Stimulated activated CD8-positive, alpha-beta memory T cell treated with anti-CD3 and anti-CD28 coated beads, Interleukin-7, amount 100 ng/mL, for 4 hours (primary cell): ENCODE measurements at regions not wholly inside any gene's neighbourhood (a gene's known extent, or its start where the extent isn't known, plus 50 kb on each side); places are given as distances from the start of the nearest gene placed in this dataset.

ENCODE experiments used
- DNase-seq, 2 donors: peaks; one replicate each; pipeline ENCODE4 v3.0.0-alpha.2; 2020; ENCODE audit warnings: low read depth in 2 of 2

DNA sequence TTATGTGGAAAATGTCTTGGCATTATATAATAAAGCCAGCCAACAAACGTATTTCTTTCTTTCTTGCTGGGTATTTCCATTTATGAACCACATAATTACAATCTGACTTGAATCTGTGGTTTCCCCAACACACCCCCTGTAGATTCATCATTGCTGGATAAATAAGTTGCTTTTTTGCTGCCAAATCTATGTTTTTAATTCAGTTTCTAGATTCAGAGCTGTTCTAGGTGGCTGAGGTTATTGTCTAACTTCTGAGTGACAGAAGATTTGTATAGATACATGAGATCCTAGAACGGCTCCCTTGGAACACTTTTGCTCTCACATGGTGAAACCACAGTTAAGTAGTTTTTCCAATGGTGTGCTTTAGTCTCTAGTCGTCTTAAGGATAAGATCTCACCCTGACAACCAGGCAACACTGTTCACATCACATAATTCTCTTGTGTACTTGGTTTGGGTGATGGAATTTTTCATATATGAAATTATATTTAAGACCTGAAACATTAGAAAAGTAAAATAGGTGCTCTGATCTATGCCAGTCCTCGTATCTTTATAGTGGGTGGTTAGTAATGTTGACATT lies 239.1 kb downstream of the KLF12 start:
- no peak for DNase-seq

GRCh38 chr13:73893833-73894232 lies 240.4 kb downstream of the KLF12 start:
- DNase-seq, result no peak

GRCh38 chr13:73891805-73892204 lies 242.4 kb downstream of the KLF12 start:
- DNase-seq, result no peak

- no peak for DNase-seq
These were observed 251.0 kb downstream of the KLF12 start for GRCh38 chr13:73883162-73883561.

DNA sequence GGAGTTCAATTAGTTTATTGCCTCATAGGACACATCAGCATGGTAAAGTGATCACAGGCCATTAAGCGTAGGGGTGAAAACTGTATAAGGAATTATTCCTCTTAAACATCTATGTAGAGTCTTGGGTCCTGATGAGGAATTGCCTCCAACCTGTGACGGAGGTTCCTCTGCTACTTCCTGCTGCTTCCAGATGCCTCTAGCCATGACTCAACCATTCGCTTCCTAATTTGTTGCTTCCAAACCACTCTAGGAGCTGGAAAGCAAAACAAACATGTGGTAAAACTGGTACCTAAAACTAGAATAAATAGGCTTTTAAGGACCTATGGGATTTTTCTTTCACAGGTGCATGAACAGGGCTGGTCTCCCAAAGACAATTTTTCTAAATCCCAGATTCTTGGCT lies 253.8 kb downstream of the KLF12 start:
- no peak for DNase-seq

- no peak for DNase-seq
These were observed 254.7 kb downstream of the KLF12 start for GRCh38 chr13:73879346-73880015.

DNA sequence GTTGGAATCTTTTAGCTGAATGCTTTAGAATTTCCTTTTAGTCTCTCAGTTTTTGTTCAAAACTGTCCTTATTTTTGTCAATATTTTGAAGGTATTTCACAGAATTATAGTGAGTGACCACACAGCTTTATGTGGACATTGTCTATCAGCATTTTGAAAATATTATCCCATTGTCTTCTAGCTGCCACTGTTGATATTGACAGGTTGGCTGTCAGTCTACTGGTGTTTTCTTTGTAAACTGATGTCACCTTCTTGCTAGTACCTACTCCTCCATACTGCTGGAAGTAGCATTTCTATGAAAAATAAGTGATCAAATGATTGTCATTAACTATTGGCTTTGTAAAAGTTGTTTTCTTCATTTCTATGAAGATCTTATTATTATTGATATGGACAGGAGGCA lies 256.8 kb downstream of the KLF12 start:
- DNase-seq, result no peak

- DNase-seq, result no peak
These were observed 257.9 kb downstream of the KLF12 start for GRCh38 chr13:73876323-73876722.

DNA sequence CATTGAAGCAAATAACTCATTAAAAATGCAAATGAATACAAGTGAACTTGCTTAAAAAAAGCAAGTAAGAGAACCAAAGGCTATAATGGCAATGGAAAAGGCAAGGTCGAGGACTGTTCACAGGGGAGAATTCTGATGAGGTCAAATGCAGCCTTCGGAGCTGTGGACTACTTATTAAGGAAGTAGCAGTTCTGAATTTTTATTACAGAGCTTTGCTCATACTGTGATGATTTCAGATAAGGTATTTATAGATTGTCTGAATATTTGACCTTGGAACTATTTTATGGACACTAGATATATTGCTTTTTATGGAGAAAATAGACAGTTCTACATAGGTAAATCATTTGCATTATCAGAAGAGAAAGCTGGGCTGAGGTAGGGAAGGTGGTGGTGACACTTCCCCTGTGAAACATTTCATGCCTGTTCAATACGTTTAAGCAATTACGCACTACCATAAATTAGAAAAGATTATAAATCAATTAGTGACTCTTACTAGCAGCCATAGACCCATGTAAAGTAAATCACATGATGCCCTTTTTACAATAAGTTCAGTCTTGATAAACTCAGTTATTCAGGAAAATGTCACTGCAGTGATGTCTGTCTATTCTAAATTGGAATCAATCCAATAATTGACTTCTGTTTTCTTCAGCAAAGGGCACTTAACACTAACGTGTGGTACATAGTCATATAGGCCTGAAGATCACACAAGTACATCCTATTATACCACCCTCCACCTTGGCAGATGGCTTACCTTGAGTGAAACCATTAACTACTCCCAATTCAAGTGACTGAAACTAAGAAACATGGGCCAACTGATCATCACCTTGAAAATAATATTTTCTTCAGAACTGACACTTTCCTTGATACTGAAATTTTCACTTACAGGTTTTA lies 260.0 kb downstream of the KLF12 start:
- no peak for DNase-seq

DNA sequence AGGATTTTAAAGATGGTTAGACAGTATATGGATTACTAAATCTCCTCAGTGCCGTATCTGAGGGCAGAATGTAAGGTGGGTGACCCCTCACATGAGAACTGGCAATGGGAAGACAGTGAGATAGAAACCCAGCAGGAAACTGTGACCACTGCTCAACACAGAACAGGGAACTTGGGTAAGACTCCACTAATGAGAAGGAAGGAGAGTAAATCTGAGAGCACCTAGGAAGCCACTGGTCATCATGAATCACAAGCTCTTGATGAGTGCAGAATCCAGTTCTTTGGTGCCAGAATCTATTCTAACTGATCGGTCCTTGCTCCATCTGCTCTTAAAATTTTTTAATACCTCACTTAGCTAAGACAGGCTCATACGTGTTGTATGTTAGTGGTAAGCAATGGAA lies 261.8 kb downstream of the KLF12 start:
- no peak for DNase-seq

DNA sequence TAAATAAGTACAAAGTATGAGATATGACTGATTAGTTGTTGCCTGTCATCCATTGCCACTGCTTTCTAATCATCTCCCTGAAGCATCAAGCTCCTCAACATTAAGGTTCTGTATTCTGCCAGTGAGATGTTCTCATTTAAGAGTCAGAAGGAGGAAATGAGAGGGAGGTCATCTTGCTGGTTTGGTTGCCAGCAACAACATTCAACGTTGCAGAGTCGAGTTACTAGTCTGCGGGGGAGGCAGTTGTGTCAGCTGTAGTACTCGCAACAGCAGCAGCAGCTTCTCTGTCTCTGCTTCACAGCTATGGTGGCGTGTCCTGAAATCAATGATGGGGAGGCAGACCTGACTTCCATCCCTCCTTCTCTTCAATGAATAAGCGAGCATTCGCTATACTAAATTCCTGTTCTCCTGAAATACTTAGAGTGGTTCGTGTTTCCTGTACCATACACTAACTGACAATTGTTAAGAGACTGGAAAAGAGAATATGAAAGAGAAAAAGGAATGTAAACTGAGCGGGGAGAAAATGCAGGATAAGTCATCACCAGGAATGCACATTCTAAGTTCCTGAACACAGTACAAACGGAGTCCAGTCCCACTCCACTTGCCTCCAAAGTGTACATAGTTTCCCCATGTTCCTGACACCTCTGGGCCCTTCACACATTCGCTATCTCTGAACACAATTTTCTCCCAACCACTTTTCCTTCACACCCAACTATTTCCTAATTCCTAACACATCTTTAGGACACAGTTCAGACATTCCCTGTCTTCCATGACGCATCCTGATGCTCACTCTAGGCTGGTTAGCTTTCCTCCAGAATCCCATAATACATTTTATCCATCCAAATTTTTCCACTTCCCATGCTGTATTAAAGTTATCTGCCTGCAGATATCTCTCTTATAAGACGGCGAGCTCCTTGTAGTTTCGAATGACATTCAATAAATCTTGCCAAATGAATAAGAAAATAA lies 263.0 kb downstream of the KLF12 start:
- no peak for DNase-seq

DNA sequence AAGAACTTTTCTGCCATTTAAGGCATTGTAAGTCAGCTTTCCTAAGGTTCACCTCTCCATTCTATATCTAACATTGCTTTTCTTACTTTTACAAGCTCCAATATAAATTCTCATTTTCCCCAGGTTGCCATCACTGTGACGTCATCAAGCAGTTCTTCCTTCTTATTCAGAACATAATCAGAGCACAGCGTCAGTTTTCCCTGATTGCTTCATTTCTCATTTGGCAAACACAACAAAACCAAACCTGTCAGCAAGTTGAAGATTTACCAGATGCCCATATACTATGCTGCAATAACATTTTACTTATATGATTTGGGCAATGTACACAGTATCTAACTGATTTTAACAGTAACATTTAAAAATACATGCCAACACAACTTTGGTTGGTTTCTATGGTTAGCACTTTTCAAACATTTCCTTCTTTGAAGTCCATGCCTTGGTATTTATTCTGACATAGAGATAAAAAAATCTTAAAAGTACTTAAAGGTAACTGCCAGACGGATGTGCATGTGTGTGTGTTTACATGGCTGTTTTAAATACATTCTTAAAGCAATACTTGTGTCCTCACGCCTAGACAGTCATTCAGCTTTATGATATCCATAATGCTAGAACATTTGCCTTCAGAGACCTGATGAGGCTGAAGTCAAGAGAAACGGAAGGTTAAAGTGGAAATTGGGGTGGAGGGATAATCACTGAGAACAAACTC lies 264.0 kb downstream of the KLF12 start:
- DNase-seq, result no peak

GRCh38 chr13:73865027-73865426 lies 269.2 kb downstream of the KLF12 start:
- DNase-seq, result no peak

DNA sequence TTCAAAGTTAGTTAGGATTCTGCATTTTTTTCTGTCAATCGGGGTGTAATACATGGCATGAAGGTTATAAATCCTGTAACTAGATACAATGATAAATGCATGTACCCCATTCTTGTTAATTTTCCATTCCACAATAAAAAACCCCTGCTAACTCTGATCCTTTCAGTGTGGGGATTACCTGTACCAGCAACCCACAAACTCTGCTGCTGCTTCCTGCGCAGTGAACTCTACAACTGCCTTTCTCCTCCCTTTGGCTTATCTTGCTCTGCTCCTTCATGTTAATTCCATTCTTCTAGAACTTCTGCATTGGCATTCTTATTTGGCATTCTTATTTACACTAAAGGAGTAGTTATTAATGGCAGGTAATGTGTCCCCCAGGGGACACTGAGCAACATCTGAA lies 273.1 kb downstream of the KLF12 start:
- no peak for DNase-seq

DNA sequence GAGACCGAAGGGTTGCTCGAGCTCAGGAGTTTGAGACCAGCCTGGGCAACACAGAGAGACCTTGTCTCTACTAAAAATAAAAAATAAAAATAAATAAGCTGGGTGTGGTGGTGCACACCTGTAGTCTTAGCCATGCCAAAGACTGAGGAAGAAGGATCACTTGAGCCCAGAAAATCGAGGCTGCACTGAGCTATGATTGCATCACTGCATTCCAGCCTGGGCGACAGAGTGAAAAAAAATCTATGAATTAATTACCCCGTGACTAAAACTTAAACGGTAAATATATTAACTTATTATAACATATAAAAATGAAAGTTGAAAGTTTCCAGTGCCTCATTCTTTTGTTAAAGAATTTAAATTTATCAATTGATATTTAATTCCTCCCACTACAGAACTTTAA lies 273.7 kb downstream of the KLF12 start:
- no peak for DNase-seq

DNA sequence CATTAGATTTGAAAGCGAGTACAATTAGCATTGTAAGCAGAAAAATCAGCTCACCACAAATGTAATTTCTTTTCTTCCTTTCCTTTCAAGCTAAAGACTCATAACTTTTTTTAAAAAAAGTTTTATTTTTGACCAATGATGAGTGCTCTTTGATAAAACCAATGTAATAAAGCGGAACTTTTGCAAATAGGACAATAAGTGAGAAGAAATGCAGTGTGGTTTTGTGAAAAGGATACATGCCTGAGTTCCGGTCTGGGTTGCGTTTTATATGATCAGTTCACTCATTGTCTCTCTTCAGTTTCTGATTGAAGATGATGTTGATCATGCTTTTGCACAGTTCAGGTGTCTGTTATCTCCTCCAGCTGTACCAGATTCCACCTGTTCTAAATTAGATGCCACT lies 274.4 kb downstream of the KLF12 start:
- no peak for DNase-seq

DNA sequence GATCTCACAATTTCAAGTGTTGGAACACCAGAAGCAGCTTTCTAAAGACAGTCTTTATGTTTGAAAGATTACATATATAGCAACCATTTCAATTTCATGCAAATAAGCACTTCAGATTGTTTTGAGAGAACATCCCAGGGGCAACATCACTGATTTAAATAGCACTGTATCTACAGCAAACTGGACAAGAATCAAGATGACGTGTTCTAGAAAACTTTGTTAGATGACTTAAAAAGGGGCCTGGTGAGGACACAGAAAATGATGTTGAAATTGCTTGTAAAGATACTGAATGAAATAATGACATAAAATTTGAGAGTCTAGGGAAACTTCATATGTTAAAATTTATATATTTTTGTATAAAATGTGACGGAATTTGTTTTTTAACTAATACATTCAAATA lies 277.1 kb downstream of the KLF12 start:
- no peak for DNase-seq

- no peak for DNase-seq
These were observed 283.1 kb downstream of the KLF12 start for GRCh38 chr13:73851104-73851503.

GRCh38 chr13:73850104-73850873 lies 283.9 kb downstream of the KLF12 start:
- no peak for DNase-seq

DNA sequence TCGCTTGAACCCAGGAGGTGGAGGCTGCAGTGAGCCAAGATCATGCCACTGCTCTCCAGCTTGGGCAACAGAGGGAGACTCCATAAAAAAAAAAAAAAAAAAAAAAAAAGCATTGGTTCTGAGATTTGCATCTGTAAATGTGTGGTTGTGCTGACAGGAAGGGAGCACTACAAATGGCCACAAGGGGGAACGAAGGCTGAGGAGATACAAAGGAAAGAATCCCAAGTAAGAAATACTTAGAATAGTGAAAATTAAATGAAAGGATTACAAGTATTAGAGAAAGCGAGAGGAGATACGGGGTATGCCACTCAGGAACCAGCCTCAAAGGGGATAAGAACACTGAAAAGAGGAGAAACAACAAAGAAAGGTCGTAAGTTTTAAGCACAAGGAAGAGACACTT lies 284.9 kb downstream of the KLF12 start:
- no peak for DNase-seq
